K562 (cell line): ENCODE measurements at regions not wholly inside any gene's neighbourhood (a gene's known extent, or its start where the extent isn't known, plus 50 kb on each side); places are given as distances from the start of the nearest gene placed in this dataset.
"Not testable (repeated sequence)": the region's sequence is repeated elsewhere in the genome, so short reads cannot be mapped to it uniquely, and the experiment has no call there.

Experiments used
- ATAC-seq: fragments of 200-7000 bp; cut with Tn5 transposase; 3 replicates; pipeline ENCODE4 v1.9.1; 2020; ENCODE audit warnings: moderate library complexity
- BruUV-seq: library from RNA; stranded (reverse); fragments of 400-500 nt; replicated peaks from 2 replicates; lab custom pipeline; 2021; lab: Mats Ljungman, UMichigan
- CTCF ChIA-PET: fragments of 300-600 bp; formaldehyde crosslinking; extraction: SDS; loops from one replicate; lab custom pipeline; 2021; ENCODE audit warnings: low intra/inter-chr PET ratio; lab: Yijun Ruan, JAX
- POLR2A ChIA-PET: fragments of 300-600, 350-650 bp; sonication (Branson Sonifier 250); formaldehyde crosslinking; extraction: SDS; loops from one replicate; lab custom pipeline; 2021; ENCODE audit warnings: antibody characterized with exemption, inconsistent platforms; lab: Yijun Ruan, JAX
- DNase-seq, 4 experiments: peaks; one replicate each; pipeline versions ENCODE4 v3.0.0 to v3.0.0-alpha.2; 2011 to 2018; ENCODE audit warnings: low spot score in 3 of 4, mixed read lengths in 3 of 4; ENCODE audit errors: extremely low read depth in 1 of 4
- FAIRE-seq: peaks from 2 replicates; lab custom pipeline; 2011; peaks lifted over from hg19 to GRCh38; lab: Jason Lieb, UNC
- H2AFZ ChIP-seq: 2 replicates; pipeline ENCODE4 v1.6.0; 2011; ENCODE audit warnings: low read depth, low read length, control low read depth, inconsistent platforms
- H3K27ac ChIP-seq: fragments of 200-600 bp; 3 replicates; pipeline ENCODE4 v1.8.0; 2011; ENCODE audit warnings: low read depth, mild to moderate bottlenecking, control low read depth, inconsistent platforms, low read length, moderate library complexity, mixed read lengths; ENCODE audit errors: extremely low read depth
- H3K27me3 ChIP-seq, 2 experiments: fragments of 300-600 bp in 1 of 2; 2 replicates in 1 of 2; 3 replicates in 1 of 2; pipeline versions ENCODE4 v1.6.0 to v1.8.0; 2011; ENCODE audit warnings: inconsistent platforms in 2 of 2, low read length in 2 of 2, mild to moderate bottlenecking in 1 of 2, mixed read lengths in 1 of 2, moderate library complexity in 1 of 2; ENCODE audit not compliant: control insufficient read depth in 2 of 2, insufficient read depth in 2 of 2
- H3K36me3 ChIP-seq: fragments of 300-600 bp; 3 replicates; pipeline ENCODE4 v1.8.0; 2011; ENCODE audit warnings: mild to moderate bottlenecking, low read length, inconsistent platforms; ENCODE audit not compliant: control insufficient read depth, insufficient read depth
- H3K4me1 ChIP-seq, 2 experiments: fragments of 200-600 bp in 1 of 2; replicated peaks in 1 of 2; 2 replicates in 1 of 2; 3 replicates in 1 of 2; pipeline versions ENCODE4 v1.5.1 to v1.8.0; 2011; ENCODE audit warnings: inconsistent platforms in 2 of 2, low read length in 2 of 2, mild to moderate bottlenecking in 1 of 2, mixed read lengths in 1 of 2, moderate library complexity in 1 of 2; ENCODE audit not compliant: control insufficient read depth in 2 of 2, insufficient read depth in 2 of 2
- H3K4me2 ChIP-seq: 2 replicates; pipeline ENCODE4 v1.6.1; 2011; ENCODE audit warnings: low read length, control low read depth, inconsistent platforms, mixed read lengths; ENCODE audit not compliant: insufficient read depth
- H3K4me3 ChIP-seq: fragments of 200-600 bp; sonication (generic), shearing (Covaris generic); 2 replicates; pipeline ENCODE4 v1.5.1; 2016; ENCODE audit warnings: control low read depth, inconsistent platforms
- H3K79me2 ChIP-seq: fragments of 200-600 bp; 3 replicates; pipeline ENCODE4 v1.8.0; 2011; ENCODE audit warnings: low read length, inconsistent platforms; ENCODE audit not compliant: control insufficient read depth, insufficient read depth
- H3K9ac ChIP-seq, 2 experiments: 2 replicates each; pipeline versions ENCODE4 v1.6.0 to v1.6.1; 2011; ENCODE audit warnings: low read depth in 2 of 2, low read length in 2 of 2, control low read depth in 1 of 2, inconsistent platforms in 1 of 2, mild to moderate bottlenecking in 1 of 2, mixed read lengths in 1 of 2; ENCODE audit not compliant: insufficient read depth in 1 of 2
- H3K9me1 ChIP-seq: one replicate; pipeline ENCODE4 v1.6.0; 2011; ENCODE audit warnings: inconsistent platforms, mild to moderate bottlenecking, low read length, moderate library complexity; ENCODE audit not compliant: control insufficient read depth, insufficient read depth
- H3K9me3 ChIP-seq: replicated peaks from 2 replicates; pipeline ENCODE4 v1.5.1; 2011; ENCODE audit warnings: low read depth, low read length, inconsistent platforms; ENCODE audit not compliant: control insufficient read depth, insufficient read depth
- H4K20me1 ChIP-seq: replicated peaks from 2 replicates; pipeline ENCODE4 v1.6.1; 2011; ENCODE audit warnings: low read length, inconsistent platforms, mixed read lengths; ENCODE audit not compliant: control insufficient read depth, insufficient read depth
- MAFF ChIP-seq: IDR thresholded peaks from 2 replicates; pipeline ENCODE4 v1.6.1; 2012; ENCODE audit warnings: low read length, improper control_type of control experiment
- WGBS: fragments of 100-300 bp; shearing (Covaris generic); methylation state at CpG from one replicate; pipeline ENCODE4 v1.1.6; 2016; ENCODE audit warnings: low coverage, mixed read lengths; ENCODE audit not compliant: insufficient coverage; ENCODE audit errors: missing lambda C conversion rate; 5-methylcytosine and 5-hydroxymethylcytosine counted together
- in situ Hi-C: fragments of 300-500 bp; cut with MboI; formaldehyde crosslinking; loops from 4 replicates; pipeline ENCODE4 v1.15.0; 2018; ENCODE audit warnings: inconsistent platforms, mixed read lengths
- intact Hi-C: fragments of 100-400 bp; cut with micrococcal nuclease; formaldehyde crosslinking; loops from 2 replicates; pipeline ENCODE4 v1.14.2; 2022

GRCh38 chr6:92952111-92952510 is 467.2 kb downstream of the EPHA7 start:
- H4K20me1 ChIP-seq, H2AFZ ChIP-seq, H3K4me3 ChIP-seq, H3K27me3 ChIP-seq, BruUV-seq, H3K4me1 ChIP-seq, DNase-seq, H3K79me2 ChIP-seq, H3K4me2 ChIP-seq, ATAC-seq, CTCF ChIA-PET, in situ Hi-C loops, H3K27ac ChIP-seq, H3K9me3 ChIP-seq, H3K9ac ChIP-seq, H3K36me3 ChIP-seq, H3K9me1 ChIP-seq, intact Hi-C loops, FAIRE-seq, POLR2A ChIA-PET: not testable (repeated sequence)
- 0% methylated on average over 6 of the region's 7 CpGs for WGBS

- WGBS: 0% methylated on average over 3 of the region's 3 CpGs
- Histone ChIP-seq H3K9me3 (no peaks in the 10 kb centered on the region), H3K36me3 (no peaks in the 10 kb centered on the region), H2AFZ (no peak overlapping the region), H4K20me1 (no peaks in the 10 kb centered on the region), H3K4me3 (no peak overlapping the region), H3K4me1 (no peaks in the 10 kb centered on the region), H3K79me2 (no peaks in the 10 kb centered on the region), H3K9ac (no peak overlapping the region), H3K27me3 (no peaks in the 10 kb centered on the region), H3K4me2 (no peak overlapping the region), H3K27ac (no peak overlapping the region), H3K9me1 (no peaks in the 10 kb centered on the region)
- TF ChIP-seq MAFF: no peak
- in situ Hi-C loops: no loop called here
- FAIRE-seq (no peak), DNase-seq (no peak), ATAC-seq (no peak)
- ChIA-PET POLR2A (no interaction called here), CTCF (no interaction called here)
- intact Hi-C loops: no loop called here
- BruUV-seq: no TSS peak
Measured at GRCh38 chr6:92945799-92946198, 473.6 kb downstream of the EPHA7 start.
